C4-2B (cell line): ENCODE measurements at regions not wholly inside any gene's neighbourhood (a gene's known extent, or its start where the extent isn't known, plus 50 kb on each side); places are given as distances from the start of the nearest gene placed in this dataset.

Experiments used
- H3K27ac ChIP-seq: fragments of 450-650 bp; 2 replicates; pipeline ENCODE4 v1.5.1; 2017
- CTCF ChIP-seq: fragments of 450-650 bp; conservative IDR thresholded peaks from 2 replicates; pipeline ENCODE4 v1.5.1; 2017; ENCODE audit warnings: mild to moderate bottlenecking
- ZFX ChIP-seq: fragments of 450-650 bp; IDR thresholded peaks from 2 replicates; pipeline ENCODE4 v1.6.1; 2017

GRCh38 chr1:78419309-78419708 lies 71.5 kb upstream of the PTGFR start:
- H3K27ac ChIP-seq = no peak overlapping the region
- TF ChIP-seq ZFX (no peak), CTCF (no peak)

- no peak overlapping the region for H3K27ac ChIP-seq
- no peak for TF ChIP-seq CTCF
- no peak for TF ChIP-seq ZFX
These were observed 70.6 kb upstream of the PTGFR start for GRCh38 chr1:78420181-78420580.

- no peak overlapping the region for H3K27ac ChIP-seq
- no peak for TF ChIP-seq ZFX
- TF ChIP-seq CTCF = no peak
These were observed 70.1 kb upstream of the PTGFR start for GRCh38 chr1:78420688-78421087.

GRCh38 chr1:78424720-78425119 lies 66.1 kb upstream of the PTGFR start:
- no peak overlapping the region for H3K27ac ChIP-seq
- TF ChIP-seq ZFX = no peak
- TF ChIP-seq CTCF = no peak

- no peak overlapping the region for H3K27ac ChIP-seq
- TF ChIP-seq CTCF (no peak), ZFX (no peak)
These were observed 64.4 kb upstream of the PTGFR start for GRCh38 chr1:78426408-78426807.

- TF ChIP-seq CTCF (no peak), ZFX (no peak)
- H3K27ac ChIP-seq = no peak overlapping the region
These were observed 63.3 kb upstream of the PTGFR start for GRCh38 chr1:78427506-78427905.

GRCh38 chr1:78432016-78432415 lies 58.8 kb upstream of the PTGFR start:
- H3K27ac ChIP-seq = no peak overlapping the region
- TF ChIP-seq ZFX (no peak), CTCF (no peak)
